Uterus (tissue), 3 donors: ENCODE measurements at regions not wholly inside any gene's neighbourhood (a gene's known extent, or its start where the extent isn't known, plus 50 kb on each side); places are given as distances from the start of the nearest gene placed in this dataset.

ENCODE experiments used
- DNase-seq, 2 donors: peaks; one replicate each; pipeline ENCODE4 v3.0.0-alpha.2; 2019 to 2020
- H3K27ac ChIP-seq, 2 donors: fragments of 200-600 bp; sonication (generic); 1 replicate in 1 of 2; 2 replicates in 1 of 2; pipeline ENCODE4 v1.5.1; 2016 to 2018
- H3K27me3 ChIP-seq, 2 donors: fragments of 200-600 bp; sonication (generic); one replicate each; pipeline ENCODE4 v1.5.1; 2018 to 2019; ENCODE audit warnings: control low read depth in 1 of 2
- H3K36me3 ChIP-seq, 2 donors: fragments of 200-600 bp; sonication (generic); one replicate each; pipeline ENCODE4 v1.5.1; 2019; ENCODE audit warnings: control low read depth in 1 of 2
- H3K4me1 ChIP-seq, 2 donors: fragments of 200-600 bp; sonication (generic); one replicate each; pipeline ENCODE4 v1.5.1; 2018 to 2019; ENCODE audit warnings: control low read depth in 1 of 2
- H3K4me3 ChIP-seq, 2 donors: fragments of 200-600 bp; sonication (generic); 1 replicate in 1 of 2; 2 replicates in 1 of 2; pipeline ENCODE4 v1.5.1; 2018 to 2019; ENCODE audit warnings: mild to moderate bottlenecking in 1 of 2
- H3K9me3 ChIP-seq, 2 donors: fragments of 200-600 bp; sonication (generic); one replicate each; pipeline ENCODE4 v1.5.1; 2019; ENCODE audit warnings: control low read depth in 1 of 2
- POLR2A ChIP-seq, 2 donors: fragments of 450-650 bp; IDR thresholded peaks; one replicate each; pipeline ENCODE4 v1.6.1; 2016; ENCODE audit warnings: antibody characterized with exemption in 2 of 2, mild to moderate bottlenecking in 1 of 2, moderate library complexity in 1 of 2
- intact Hi-C: fragments of 100-400 bp; cut with DNase I; formaldehyde crosslinking; loops from one replicate; pipeline ENCODE4 v1.15.1; 2023; ENCODE audit warnings: low total_unique reads
- TF ChIP-seq, protein P1 (sequence below), 4 experiments: fragments of 200-600 bp in 2 of 4; fragments of 450-650 bp in 2 of 4; sonication (generic) in 2 of 4; IDR thresholded peaks; one replicate each; pipeline ENCODE4 v1.5.1; 2016 to 2019; ENCODE audit warnings: antibody characterized with exemption in 4 of 4, mild to moderate bottlenecking in 2 of 4, moderate library complexity in 1 of 4
- donor health status: DM: yes; HTN: yes; CAD: no.

DNA sequence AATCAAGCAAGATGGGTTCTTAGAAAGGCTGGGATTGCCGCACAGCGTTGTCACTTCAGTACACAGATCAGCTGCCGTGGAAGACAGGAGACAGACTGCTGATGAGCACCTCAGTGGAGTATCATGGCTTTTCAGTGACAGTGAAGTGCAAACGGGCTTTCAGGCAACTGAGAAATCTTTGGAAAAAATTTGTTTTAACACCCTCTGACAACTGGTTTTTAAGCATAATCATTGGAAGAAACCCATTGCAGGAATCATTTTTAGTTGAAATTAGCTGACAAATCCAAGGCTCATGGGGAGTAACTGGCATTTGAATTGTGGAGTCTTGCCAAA, 418.8 kb downstream of the OTOL1 start:
- no peak for DNase-seq
- H3K9me3 ChIP-seq = no peaks in the 10 kb centered on the region
- no peaks in the 10 kb centered on the region for H3K4me1 ChIP-seq
- TF ChIP-seq POLR2A (IDR thresholded peaks at IDR 0.05) = no peak
- H3K4me3 ChIP-seq = no peak overlapping the region
- no peaks in the 10 kb centered on the region for H3K27me3 ChIP-seq
- H3K27ac ChIP-seq = no peak overlapping the region
- intact Hi-C loops = no loop called here
- H3K36me3 ChIP-seq = no peaks in the 10 kb centered on the region

DNA sequence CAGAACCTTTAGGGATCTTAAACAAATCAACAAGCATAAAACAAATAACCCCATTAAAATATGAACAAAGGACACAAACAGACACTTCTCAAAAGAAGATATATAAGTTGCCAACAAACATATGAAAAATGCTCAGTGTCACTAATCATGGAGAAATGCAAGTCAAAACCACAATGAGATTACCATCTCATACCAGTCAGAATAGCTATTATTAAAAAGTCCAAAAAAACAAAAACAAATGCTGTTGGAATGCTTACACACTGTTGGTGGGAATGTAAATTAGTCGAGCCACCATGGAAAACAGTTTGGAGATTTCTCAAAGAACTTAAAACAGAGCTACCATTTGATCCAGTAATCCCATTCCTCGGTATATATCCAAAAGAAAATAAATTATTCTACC, 423.6 kb downstream of the OTOL1 start:
- Histone ChIP-seq H3K27me3 (no peaks in the 10 kb centered on the region), H3K4me1 (no peaks in the 10 kb centered on the region), H3K9me3 (no peaks in the 10 kb centered on the region), H3K36me3 (no peaks in the 10 kb centered on the region), H3K4me3 (no peak overlapping the region), H3K27ac (no peak overlapping the region)
- no peak for DNase-seq
- TF ChIP-seq, protein P1, sequence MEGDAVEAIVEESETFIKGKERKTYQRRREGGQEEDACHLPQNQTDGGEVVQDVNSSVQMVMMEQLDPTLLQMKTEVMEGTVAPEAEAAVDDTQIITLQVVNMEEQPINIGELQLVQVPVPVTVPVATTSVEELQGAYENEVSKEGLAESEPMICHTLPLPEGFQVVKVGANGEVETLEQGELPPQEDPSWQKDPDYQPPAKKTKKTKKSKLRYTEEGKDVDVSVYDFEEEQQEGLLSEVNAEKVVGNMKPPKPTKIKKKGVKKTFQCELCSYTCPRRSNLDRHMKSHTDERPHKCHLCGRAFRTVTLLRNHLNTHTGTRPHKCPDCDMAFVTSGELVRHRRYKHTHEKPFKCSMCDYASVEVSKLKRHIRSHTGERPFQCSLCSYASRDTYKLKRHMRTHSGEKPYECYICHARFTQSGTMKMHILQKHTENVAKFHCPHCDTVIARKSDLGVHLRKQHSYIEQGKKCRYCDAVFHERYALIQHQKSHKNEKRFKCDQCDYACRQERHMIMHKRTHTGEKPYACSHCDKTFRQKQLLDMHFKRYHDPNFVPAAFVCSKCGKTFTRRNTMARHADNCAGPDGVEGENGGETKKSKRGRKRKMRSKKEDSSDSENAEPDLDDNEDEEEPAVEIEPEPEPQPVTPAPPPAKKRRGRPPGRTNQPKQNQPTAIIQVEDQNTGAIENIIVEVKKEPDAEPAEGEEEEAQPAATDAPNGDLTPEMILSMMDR (IDR thresholded peaks at IDR 0.05) = no peak
- no peak for TF ChIP-seq POLR2A (IDR thresholded peaks at IDR 0.05)
- intact Hi-C loops = no loop called here

- Histone ChIP-seq H3K27ac (no peak overlapping the region), H3K4me3 (no peak overlapping the region), H3K27me3 (no peaks in the 10 kb centered on the region), H3K4me1 (no peaks in the 10 kb centered on the region), H3K9me3 (no peaks in the 10 kb centered on the region), H3K36me3 (no peaks in the 10 kb centered on the region)
- TF ChIP-seq, protein P1 (IDR thresholded peaks at IDR 0.05) = no peak
- no peak for TF ChIP-seq POLR2A (IDR thresholded peaks at IDR 0.05)
- intact Hi-C loops = no loop called here
- DNase-seq = no peak
Measured at GRCh38 chr3:161925749-161926360, 429.2 kb downstream of the OTOL1 start.

DNA sequence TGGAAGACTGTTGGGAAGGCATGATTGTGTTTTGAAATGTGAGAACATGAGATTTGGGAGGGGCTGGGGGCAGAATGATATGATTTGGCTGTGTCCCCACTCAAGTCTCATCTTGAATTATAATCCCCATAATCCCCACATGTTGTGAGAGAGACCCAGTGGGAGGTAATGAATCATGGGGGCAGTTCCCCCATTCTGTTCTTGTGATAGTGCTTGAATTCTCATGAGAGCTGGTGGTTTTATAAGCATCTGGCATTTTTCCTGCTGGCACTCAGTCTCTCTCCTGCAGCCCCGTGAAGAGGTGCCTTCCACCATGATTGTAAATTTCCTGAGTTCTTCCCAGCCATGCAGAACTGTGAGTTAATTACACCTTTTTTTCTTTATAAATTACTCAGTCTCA, 430.5 kb downstream of the OTOL1 start:
- H3K27me3 ChIP-seq = no peaks in the 10 kb centered on the region
- no peak overlapping the region for H3K27ac ChIP-seq
- H3K4me1 ChIP-seq = no peaks in the 10 kb centered on the region
- no peaks in the 10 kb centered on the region for H3K36me3 ChIP-seq
- intact Hi-C loops = no loop called here
- H3K9me3 ChIP-seq = no peaks in the 10 kb centered on the region
- DNase-seq = no peak
- no peak overlapping the region for H3K4me3 ChIP-seq
- TF ChIP-seq POLR2A (IDR thresholded peaks at IDR 0.05) = no peak
- TF ChIP-seq, protein P1 (IDR thresholded peaks at IDR 0.05) = no peak

DNA sequence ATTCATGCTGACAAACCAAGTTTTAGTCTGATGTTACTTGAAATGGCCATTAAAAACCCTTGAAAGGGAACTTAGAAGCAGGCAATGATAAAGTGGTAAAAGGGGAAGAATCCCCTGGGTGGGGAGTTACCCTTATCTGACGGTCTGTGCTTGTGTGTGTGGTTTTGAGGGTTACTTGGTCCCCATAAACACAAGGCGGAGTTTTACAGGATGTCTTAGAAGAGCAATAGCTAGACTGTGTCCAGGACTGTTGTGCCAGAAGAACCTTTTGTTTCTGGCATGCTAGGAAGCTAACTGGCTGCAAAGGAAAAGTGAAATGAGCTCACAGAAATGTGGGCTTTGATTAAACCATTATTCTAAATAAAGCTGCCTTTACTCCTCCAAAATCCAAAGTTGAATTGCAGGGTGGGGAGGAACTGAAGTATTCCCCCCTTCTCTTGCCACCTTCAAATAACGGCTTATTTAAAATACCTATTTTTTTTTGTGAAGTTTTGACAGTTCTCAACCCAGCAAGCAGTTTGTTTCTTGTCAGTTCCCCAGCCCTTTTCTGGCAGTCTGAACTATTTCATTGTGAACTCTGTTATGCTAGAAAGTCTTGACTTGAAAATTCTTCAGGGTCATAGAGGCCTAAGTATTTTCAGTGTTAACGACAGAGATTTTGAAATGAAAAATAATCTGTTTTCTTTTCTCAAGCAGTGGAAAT, 443.5 kb downstream of the OTOL1 start:
- no peak for DNase-seq
- Histone ChIP-seq H3K27me3 (no peaks in the 10 kb centered on the region), H3K4me3 (no peak overlapping the region), H3K36me3 (no peaks in the 10 kb centered on the region), H3K27ac (peak overlapping the region; percentile 50 to 51), H3K9me3 (no peaks in the 10 kb centered on the region), H3K4me1 (no peaks in the 10 kb centered on the region)
- TF ChIP-seq POLR2A (IDR thresholded peaks at IDR 0.05) = no peak
- TF ChIP-seq, protein P1 (IDR thresholded peaks at IDR 0.05) = no peak
- intact Hi-C loops = no loop called here
